IMR-90 (cell line): ENCODE measurements at regions not wholly inside any gene's neighbourhood (a gene's known extent, or its start where the extent isn't known, plus 50 kb on each side); places are given as distances from the start of the nearest gene placed in this dataset.

Source experiments
- ATAC-seq: fragments of 200-7000 bp; cut with Tn5 transposase; 2 replicates; pipeline ENCODE4 v1.9.1; 2020; ENCODE audit warnings: low read depth, mild to moderate bottlenecking, moderate library complexity
- BruUV-seq: library from RNA; stranded (reverse); fragments of 400-500 nt; replicated peaks from 2 replicates; lab custom pipeline; 2021; lab: Mats Ljungman, UMichigan
- CTCF ChIA-PET: fragments of 300-600 bp; formaldehyde crosslinking; extraction: SDS; loops from one replicate; lab custom pipeline; 2021; ENCODE audit warnings: antibody characterized with exemption; lab: Yijun Ruan, JAX
- POLR2A ChIA-PET: fragments of 300-600 bp; sonication (Branson Sonifier 250); formaldehyde crosslinking; loops from one replicate; lab custom pipeline; 2022; ENCODE audit warnings: antibody characterized with exemption; ENCODE audit not compliant: unreplicated experiment; lab: Charles Lee
- DNase-seq: peaks from one replicate; pipeline ENCODE4 v3.0.0; 2013
- H2AFZ ChIP-seq: replicated peaks from 2 replicates; pipeline ENCODE3; 2013; ENCODE audit warnings: low read length, mild to moderate bottlenecking; ENCODE audit not compliant: poor library complexity
- H2AK5ac ChIP-seq: 2 replicates; pipeline ENCODE4 v1.6.1; 2013; ENCODE audit warnings: low read depth, low read length, inconsistent platforms
- H2AK9ac ChIP-seq: replicated peaks from 2 replicates; pipeline ENCODE3; 2013; ENCODE audit warnings: mild to moderate bottlenecking, low read depth, low read length, moderate library complexity; ENCODE audit not compliant: poor library complexity
- H2BK120ac ChIP-seq: 2 replicates; pipeline ENCODE4 v1.6.1; 2013; ENCODE audit warnings: low read depth, low read length, inconsistent platforms
- H2BK15ac ChIP-seq: 3 replicates; pipeline ENCODE4 v1.6.1; 2013; ENCODE audit warnings: low read depth, low read length, inconsistent platforms
- H2BK20ac ChIP-seq: 2 replicates; pipeline ENCODE4 v1.6.1; 2013; ENCODE audit warnings: low read depth, mild to moderate bottlenecking, inconsistent platforms, low read length, moderate library complexity
- H2BK5ac ChIP-seq: 2 replicates; pipeline ENCODE4 v1.6.1; 2013; ENCODE audit warnings: mild to moderate bottlenecking, low read depth, low read length, inconsistent platforms; ENCODE audit not compliant: poor library complexity, severe bottlenecking
- H3K14ac ChIP-seq: replicated peaks from 2 replicates; pipeline ENCODE4 v1.6.1; 2013; ENCODE audit warnings: low read depth, low read length, inconsistent platforms
- H3K18ac ChIP-seq: 2 replicates; pipeline ENCODE4 v1.6.1; 2013; ENCODE audit warnings: low read depth, low read length, control low read depth
- H3K23ac ChIP-seq: 2 replicates; pipeline ENCODE4 v1.6.1; 2013; ENCODE audit warnings: low read depth, low read length, inconsistent platforms
- H3K27ac ChIP-seq: 2 replicates; pipeline ENCODE4 v1.5.1; 2013; ENCODE audit warnings: mild to moderate bottlenecking, control low read depth, low read length; ENCODE audit not compliant: insufficient read depth
- H3K27me3 ChIP-seq: 2 replicates; pipeline ENCODE4 v1.6.1; 2013; ENCODE audit warnings: low read length; ENCODE audit not compliant: control insufficient read depth, insufficient read depth
- H3K36me3 ChIP-seq: 2 replicates; pipeline ENCODE4 v1.6.1; 2013; ENCODE audit warnings: low read length, mixed read lengths; ENCODE audit not compliant: control insufficient read depth, insufficient read depth
- H3K4ac ChIP-seq: 2 replicates; pipeline ENCODE4 v1.6.1; 2013; ENCODE audit warnings: low read depth, low read length, inconsistent platforms
- H3K4me1 ChIP-seq: 2 replicates; pipeline ENCODE4 v1.6.1; 2013; ENCODE audit warnings: low read length, mixed read lengths; ENCODE audit not compliant: control insufficient read depth, insufficient read depth
- H3K4me2 ChIP-seq: 2 replicates; pipeline ENCODE4 v1.6.1; 2013; ENCODE audit warnings: low read depth, mild to moderate bottlenecking, control low read depth, low read length, moderate library complexity
- H3K4me3 ChIP-seq: 2 replicates; pipeline ENCODE4 v1.5.1; 2013; ENCODE audit warnings: low read depth, mild to moderate bottlenecking, control low read depth, low read length, moderate library complexity; ENCODE audit not compliant: insufficient read depth
- H3K56ac ChIP-seq: 2 replicates; pipeline ENCODE4 v1.6.1; 2013; ENCODE audit warnings: low read length, inconsistent platforms; ENCODE audit not compliant: insufficient read depth; ENCODE audit errors: extremely low read depth
- H3K79me1 ChIP-seq, 2 experiments: 2 replicates each; pipeline ENCODE4 v1.6.1; 2013; ENCODE audit warnings: low read length in 2 of 2, inconsistent platforms in 1 of 2, low read depth in 1 of 2
- H3K9ac ChIP-seq: 2 replicates; pipeline ENCODE4 v1.6.1; 2013; ENCODE audit warnings: low read depth, low read length, control low read depth
- H3K9me1 ChIP-seq: 2 replicates; pipeline ENCODE4 v1.6.1; 2013; ENCODE audit warnings: low read length, inconsistent platforms; ENCODE audit not compliant: insufficient read depth
- H3K9me3 ChIP-seq: 2 replicates; pipeline ENCODE4 v1.6.1; 2013; ENCODE audit warnings: low read length; ENCODE audit not compliant: control insufficient read depth, insufficient read depth
- H4K20me1 ChIP-seq: 2 replicates; pipeline ENCODE4 v1.6.1; 2013; ENCODE audit warnings: low read length, inconsistent platforms; ENCODE audit not compliant: insufficient read depth
- H4K5ac ChIP-seq: 2 replicates; pipeline ENCODE4 v1.6.1; 2013; ENCODE audit warnings: mild to moderate bottlenecking, low read depth, low read length, control low read depth
- H4K8ac ChIP-seq, 2 experiments: 2 replicates each; pipeline ENCODE4 v1.6.1; 2013; ENCODE audit warnings: low read depth in 2 of 2, low read length in 2 of 2, control low read depth in 1 of 2, inconsistent platforms in 1 of 2
- H4K91ac ChIP-seq: 2 replicates; pipeline ENCODE4 v1.6.1; 2013; ENCODE audit warnings: low read depth, low read length, inconsistent platforms; ENCODE audit not compliant: insufficient read depth
- CHD1 ChIP-seq: IDR thresholded peaks from 2 replicates; pipeline ENCODE4 v1.6.1; 2012; ENCODE audit warnings: low read depth, low read length, improper control_type of control experiment
- ELK1 ChIP-seq: fragments of 150-350 bp; IDR thresholded peaks from 2 replicates; pipeline ENCODE4 v1.6.1; 2016; ENCODE audit warnings: low read depth, mild to moderate bottlenecking, low read length, moderate library complexity, borderline replicate concordance
- FOS ChIP-seq: fragments of 150-350 bp; IDR thresholded peaks from 2 replicates; pipeline ENCODE4 v1.6.1; 2016; ENCODE audit warnings: low read depth, low read length
- MAZ ChIP-seq: IDR thresholded peaks from 2 replicates; pipeline ENCODE4 v1.6.1; 2012; ENCODE audit warnings: low read depth, mild to moderate bottlenecking, low read length, improper control_type of control experiment, moderate library complexity, borderline replicate concordance
- RAD21 ChIP-seq: IDR thresholded peaks from 2 replicates; pipeline ENCODE4 v1.6.1; 2012; ENCODE audit warnings: low read length, improper control_type of control experiment
- USF2 ChIP-seq: fragments of 150-350 bp; IDR thresholded peaks from 2 replicates; pipeline ENCODE4 v1.6.1; 2017; ENCODE audit warnings: mild to moderate bottlenecking, antibody characterized with exemption, low read length, low read depth
- dilution Hi-C: fragments of 300-500 bp; cut with HindIII; formaldehyde crosslinking; loops from one replicate; pipeline ENCODE4 v1.14.3; 2018; ENCODE audit warnings: low sequenced_read_pairs; ENCODE audit not compliant: unreplicated experiment
- in situ Hi-C: fragments of 300-500 bp; cut with MboI; formaldehyde crosslinking; loops from 3 replicates; pipeline ENCODE4 v1.14.3; 2019; ENCODE audit warnings: low sequenced_read_pairs, inconsistent platforms, mixed read lengths
- intact Hi-C: fragments of 100-400 bp; cut with micrococcal nuclease; formaldehyde crosslinking; loops from 2 replicates; pipeline ENCODE4 v1.10.0; 2022

- intact Hi-C loops (no loop called here), dilution Hi-C loops (no loop called here), in situ Hi-C loops (no loop called here)
- Histone ChIP-seq H3K27me3 (no peaks in the 10 kb centered on the region), H3K4me2 (no peak overlapping the region), H4K8ac (peak overlapping the region in 1 of 2 experiments; percentile 30; a peak in 1 of 4 replicates), H3K56ac (no peak overlapping the region), H3K23ac (no peak overlapping the region), H3K18ac (no peak overlapping the region), H3K14ac (peak overlapping the region; percentile 42; the same call in 1 of the 2 replicates), H2AFZ (peak overlapping the region; percentile 46), H3K36me3 (no peaks in the 10 kb centered on the region), H3K4me3 (no peak overlapping the region), H3K9me1 (peaks cover 19% of the 10 kb centered on the region), H4K91ac (no peak overlapping the region), H3K9me3 (no peaks in the 10 kb centered on the region), H3K79me1 (no peaks in the 10 kb centered on the region), H2AK5ac (peak overlapping the region; percentile 40; the same call in 1 of the 2 replicates), H4K5ac (no peak overlapping the region), H4K20me1 (no peaks in the 10 kb centered on the region), H3K4me1 (peaks cover 7% of the 10 kb centered on the region), H3K27ac (no peak overlapping the region), H2BK120ac (peak overlapping the region; percentile 52), H2BK5ac (no peak overlapping the region), H2AK9ac (no peak overlapping the region), H3K4ac (peak overlapping the region; percentile 29), H3K9ac (no peak overlapping the region), H2BK20ac (peak overlapping the region; percentile 39), H2BK15ac (peak overlapping the region; percentile 60; the same call in 1 of the 3 replicates)
- CTCF ChIA-PET, result interaction anchor here (0.8 kb wide), 1 partner anchor 20 kb away, joined by 3 read pairs; no protein-coding TSS in a partner anchor
- no peak for DNase-seq
- ATAC-seq, result no peak
- BruUV-seq, result no TSS peak
- TF ChIP-seq USF2, result no peak
- TF ChIP-seq CHD1, result no peak
- no peak for TF ChIP-seq FOS
- no peak for TF ChIP-seq ELK1
- TF ChIP-seq MAZ, result no peak
- no peak for TF ChIP-seq RAD21
- POLR2A ChIA-PET, result no interaction called here
These were observed 95.7 kb upstream of the TBX3 start for GRCh38 chr12:114779647-114780046.
